GM12892 (cell line): ENCODE measurements at regions not wholly inside any gene's neighbourhood (a gene's known extent, or its start where the extent isn't known, plus 50 kb on each side); places are given as distances from the start of the nearest gene placed in this dataset.

Source experiments
- DNase-seq: peaks from one replicate; pipeline ENCODE4 v3.0.0; 2011; ENCODE audit not compliant: insufficient read length
- FAIRE-seq: peaks from 2 replicates; lab custom pipeline; 2011; peaks lifted over from hg19 to GRCh38; lab: Jason Lieb, UNC
- POLR2A ChIP-seq: IDR thresholded peaks from 2 replicates; pipeline ENCODE4 v1.6.1; 2011; ENCODE audit warnings: low read depth, low read length, control low read depth
- POLR2AphosphoS5 ChIP-seq: IDR thresholded peaks from 2 replicates; pipeline ENCODE4 v1.6.1; 2011; ENCODE audit warnings: low read depth, low read length, control low read depth
- TAF1 ChIP-seq: IDR thresholded peaks from 2 replicates; pipeline ENCODE4 v1.6.1; 2011; ENCODE audit warnings: low read depth, mild to moderate bottlenecking, control low read depth, low read length, borderline replicate concordance

DNA sequence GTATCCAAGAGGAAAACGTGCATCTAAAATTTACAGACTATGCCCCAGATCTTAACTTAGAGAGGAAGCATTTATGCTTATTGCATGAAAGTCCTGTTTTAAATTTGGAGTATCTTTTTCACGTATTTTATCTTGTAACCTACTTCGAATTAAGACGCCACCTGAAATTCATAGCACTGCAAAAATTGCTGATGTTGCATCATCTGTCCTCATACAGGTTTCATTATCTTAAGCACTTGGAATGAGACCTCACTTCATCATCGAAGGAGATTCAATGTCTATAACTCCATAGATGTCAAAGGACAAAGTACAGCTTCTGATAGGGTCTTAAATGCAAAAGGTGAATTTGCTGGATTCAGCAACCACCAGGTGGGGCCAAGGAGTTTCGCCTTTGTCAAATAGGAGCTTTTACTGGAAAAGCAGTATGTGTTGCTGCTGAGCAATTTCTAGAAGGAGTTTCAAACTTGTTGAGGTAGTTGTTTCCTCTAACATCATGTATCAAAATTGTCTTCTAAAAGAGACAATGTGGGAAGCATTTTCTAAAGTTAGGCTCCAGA, 106.4 kb upstream of the CCDC85A start:
- TF ChIP-seq POLR2A, result no peak
- no peak for TF ChIP-seq POLR2AphosphoS5
- TF ChIP-seq TAF1, result no peak
- DNase-seq (no peak), FAIRE-seq (no peak)

DNA sequence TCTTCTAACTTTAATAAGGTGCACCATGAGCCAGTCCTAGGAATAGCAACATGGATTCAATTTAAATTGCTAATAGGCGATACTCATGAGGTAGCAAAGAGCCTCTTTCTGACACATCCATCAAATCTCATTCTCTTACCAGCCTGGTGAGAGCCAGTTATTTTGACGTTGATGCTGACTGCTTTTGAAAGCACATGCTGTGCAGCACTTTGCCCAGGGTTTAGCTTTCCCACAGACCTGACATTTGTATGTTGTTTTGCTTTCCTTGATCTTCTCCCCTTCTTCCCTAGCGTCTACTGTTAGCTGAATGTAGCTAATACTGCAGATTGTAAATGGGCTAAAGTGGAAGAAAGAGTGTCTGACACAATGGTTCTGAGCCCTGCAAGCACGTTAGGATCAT, 101.1 kb upstream of the CCDC85A start:
- TF ChIP-seq TAF1 (no peak), POLR2AphosphoS5 (no peak), POLR2A (no peak)
- FAIRE-seq (no peak), DNase-seq (no peak)

DNA sequence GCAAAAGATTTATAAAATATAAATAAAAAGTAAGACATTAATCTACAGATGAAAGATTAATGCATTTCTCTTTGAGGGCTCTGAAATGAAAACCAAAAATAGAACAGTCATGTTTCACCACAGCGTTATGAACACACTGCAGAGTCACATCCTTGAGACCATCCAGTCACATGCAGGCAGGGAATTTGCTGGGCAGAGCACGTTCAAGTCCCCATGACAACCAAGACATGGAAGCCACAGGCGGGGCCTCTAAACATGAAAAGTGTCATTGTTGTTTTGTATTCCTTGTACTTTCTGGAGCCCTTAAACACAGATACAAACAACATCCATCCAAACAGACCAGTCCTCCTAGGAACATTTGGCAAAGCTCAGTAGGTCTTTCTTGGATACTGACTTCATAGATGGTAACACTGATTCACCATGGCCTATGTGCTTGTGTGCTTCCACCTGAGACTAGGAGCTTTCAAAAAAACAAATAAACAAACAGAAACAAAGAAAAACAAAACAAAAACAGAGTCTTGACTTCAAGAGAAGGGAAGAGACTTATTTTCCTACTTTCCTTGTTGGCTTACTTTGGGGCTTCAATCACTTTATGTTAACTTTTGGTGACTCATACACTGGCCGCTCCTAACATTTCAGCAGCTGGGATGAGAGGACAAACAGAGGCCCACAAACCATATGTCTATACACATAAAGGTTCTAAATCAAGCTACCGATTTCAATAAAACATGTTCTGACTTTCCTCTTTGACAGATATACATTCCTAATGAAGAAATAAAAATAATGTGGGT, 99.5 kb upstream of the CCDC85A start:
- no peak for FAIRE-seq
- TF ChIP-seq POLR2AphosphoS5, result no peak
- TF ChIP-seq POLR2A, result no peak
- TF ChIP-seq TAF1, result no peak
- no peak for DNase-seq

DNA sequence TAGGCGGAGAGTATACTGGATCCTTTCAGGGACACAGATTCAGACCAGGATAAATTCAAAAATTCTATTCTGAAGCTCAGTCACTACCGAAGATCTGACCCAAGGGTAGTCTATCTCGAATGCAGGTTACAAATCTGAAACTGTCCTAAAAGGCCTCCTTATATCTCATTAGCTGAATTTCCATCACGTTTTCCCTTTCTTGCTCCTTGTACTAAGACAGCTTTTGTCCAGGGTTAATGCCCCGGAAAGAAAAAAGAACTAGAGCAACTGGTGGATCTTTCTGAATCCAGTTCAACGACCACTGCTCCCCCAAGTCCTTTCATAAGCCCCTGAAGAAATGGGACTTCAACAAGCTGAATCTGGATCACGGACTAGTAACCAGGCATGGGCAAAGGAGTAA, 97.5 kb upstream of the CCDC85A start:
- TF ChIP-seq POLR2A (no peak), TAF1 (no peak), POLR2AphosphoS5 (no peak)
- DNase-seq, result no peak
- no peak for FAIRE-seq

DNA sequence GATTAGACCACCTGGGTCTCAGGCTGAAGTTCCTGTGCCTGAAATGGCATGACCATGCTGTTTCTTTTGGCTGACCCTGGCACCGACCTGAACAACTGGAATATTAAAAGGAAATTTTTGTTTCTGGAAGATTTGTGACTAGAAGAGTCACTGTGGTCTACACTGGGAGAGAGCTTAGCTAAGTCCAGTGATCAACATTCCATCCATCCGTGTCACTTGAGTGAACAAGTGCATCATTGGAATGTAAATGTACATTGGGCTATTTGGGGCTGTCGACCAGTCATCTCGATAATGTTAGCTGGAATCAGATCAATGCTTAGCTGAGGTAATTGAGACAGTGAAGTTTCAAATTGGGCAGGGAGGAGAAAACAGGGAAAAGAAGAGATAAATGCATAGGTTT, 95.4 kb upstream of the CCDC85A start:
- TF ChIP-seq POLR2A (no peak), TAF1 (no peak), POLR2AphosphoS5 (no peak)
- no peak for FAIRE-seq
- DNase-seq, result no peak

DNA sequence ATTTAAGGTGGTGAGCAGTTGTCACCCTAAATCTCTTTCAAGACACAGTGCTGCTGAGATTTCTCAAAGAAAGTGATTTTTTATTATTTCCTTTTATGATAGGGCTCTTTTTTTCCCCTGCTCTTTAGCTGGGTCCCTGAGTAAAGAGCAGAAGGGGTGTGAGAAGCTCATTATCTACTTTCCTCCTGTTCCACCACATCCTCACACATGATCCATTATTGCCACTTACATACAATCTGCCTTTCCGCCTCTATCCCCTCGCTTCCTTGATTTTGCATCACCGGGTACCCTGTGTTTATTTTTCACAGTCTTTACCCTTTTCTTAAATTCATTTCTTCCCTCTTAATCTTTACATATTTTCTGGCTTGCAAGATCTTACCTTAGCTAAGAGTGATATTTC, 93.9 kb upstream of the CCDC85A start:
- no peak for FAIRE-seq
- TF ChIP-seq POLR2AphosphoS5 (no peak), POLR2A (no peak), TAF1 (no peak)
- DNase-seq, result no peak

DNA sequence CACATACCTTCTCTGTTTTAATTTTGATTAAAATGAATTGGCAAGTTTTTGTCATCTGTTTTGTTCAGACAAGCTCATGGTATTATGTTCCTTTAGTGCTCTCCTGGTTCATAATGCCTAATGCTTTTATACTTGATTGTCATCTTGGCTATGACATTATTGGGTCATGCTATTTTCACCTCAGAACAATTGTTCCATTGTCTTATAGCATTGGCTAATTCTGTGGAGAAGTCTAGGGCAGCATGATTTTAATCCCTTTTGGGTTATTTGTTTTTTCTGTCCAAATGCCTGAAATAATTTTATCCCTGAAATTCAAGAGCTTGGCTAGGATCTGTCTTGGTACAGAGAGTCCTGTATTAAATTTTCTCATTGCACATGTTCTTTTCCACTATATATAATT, 83.8 kb upstream of the CCDC85A start:
- FAIRE-seq (no peak), DNase-seq (no peak)
- TF ChIP-seq POLR2AphosphoS5, result no peak
- TF ChIP-seq TAF1, result no peak
- no peak for TF ChIP-seq POLR2A

DNA sequence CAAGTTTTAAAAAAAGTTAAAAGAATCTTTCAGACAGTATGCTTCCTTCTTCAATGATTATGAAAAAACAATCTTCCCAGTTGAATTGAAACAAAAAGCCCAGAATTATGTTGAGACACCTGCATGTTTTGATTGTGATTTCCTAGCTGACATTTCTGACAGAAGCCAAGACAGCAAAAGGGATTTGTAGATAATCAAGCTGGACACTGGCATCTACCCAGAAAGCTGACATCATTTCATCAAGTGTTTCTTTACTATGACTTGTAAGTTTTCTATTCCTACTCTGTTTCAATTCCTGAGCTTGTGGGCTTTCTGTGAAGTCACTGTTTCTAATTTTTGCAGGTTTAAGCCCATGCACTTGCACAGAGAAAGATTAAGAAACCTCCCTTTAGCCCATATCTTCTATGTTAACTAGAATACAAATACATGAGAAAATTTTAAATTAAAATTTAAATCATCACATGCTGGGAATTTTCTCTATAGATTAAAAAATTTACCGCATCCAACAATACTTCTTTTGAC, 82.9 kb upstream of the CCDC85A start:
- DNase-seq (no peak), FAIRE-seq (no peak)
- TF ChIP-seq POLR2AphosphoS5 (no peak), POLR2A (no peak), TAF1 (no peak)

DNA sequence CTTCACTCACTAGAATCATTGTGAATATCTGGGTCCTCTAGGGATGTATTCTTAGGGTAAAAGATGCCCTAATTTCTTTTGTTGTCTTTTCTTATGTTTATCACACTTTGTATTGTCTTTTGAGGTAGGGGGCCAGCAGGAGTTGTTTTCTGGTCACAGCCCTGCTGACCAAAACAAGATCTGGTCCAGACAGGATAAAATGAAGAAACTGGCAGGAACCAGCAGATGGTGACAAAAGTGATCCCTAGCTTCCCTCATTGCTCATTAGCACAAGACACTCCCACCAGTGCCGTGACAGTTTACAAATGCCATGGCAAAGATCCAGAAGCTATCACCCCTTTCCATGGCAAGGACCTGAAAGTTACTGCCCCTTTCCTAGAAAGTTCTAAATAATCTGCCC, 81.7 kb upstream of the CCDC85A start:
- TF ChIP-seq POLR2AphosphoS5 (no peak), TAF1 (no peak), POLR2A (no peak)
- no peak for DNase-seq
- FAIRE-seq, result no peak

DNA sequence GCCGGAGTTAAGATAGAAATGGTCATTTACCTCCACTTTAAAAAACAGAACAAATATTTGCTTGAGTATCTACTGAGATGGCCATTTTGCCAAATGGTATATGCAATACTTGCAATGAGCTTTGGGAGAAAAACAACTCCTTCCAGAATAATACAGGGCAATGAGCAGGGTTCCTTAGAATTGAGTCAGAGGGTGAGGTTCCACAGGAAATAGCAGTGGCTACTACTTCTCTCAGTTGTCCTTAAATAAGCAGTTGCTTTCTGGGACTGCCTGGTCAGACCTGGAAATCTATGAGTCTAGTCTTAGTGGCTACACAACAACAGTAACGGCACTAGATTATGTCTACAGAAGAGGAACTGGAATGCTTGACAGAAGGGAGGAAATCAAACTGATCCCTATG, 80.9 kb upstream of the CCDC85A start:
- DNase-seq, result no peak
- FAIRE-seq, result no peak
- TF ChIP-seq POLR2AphosphoS5 (no peak), TAF1 (no peak), POLR2A (no peak)

DNA sequence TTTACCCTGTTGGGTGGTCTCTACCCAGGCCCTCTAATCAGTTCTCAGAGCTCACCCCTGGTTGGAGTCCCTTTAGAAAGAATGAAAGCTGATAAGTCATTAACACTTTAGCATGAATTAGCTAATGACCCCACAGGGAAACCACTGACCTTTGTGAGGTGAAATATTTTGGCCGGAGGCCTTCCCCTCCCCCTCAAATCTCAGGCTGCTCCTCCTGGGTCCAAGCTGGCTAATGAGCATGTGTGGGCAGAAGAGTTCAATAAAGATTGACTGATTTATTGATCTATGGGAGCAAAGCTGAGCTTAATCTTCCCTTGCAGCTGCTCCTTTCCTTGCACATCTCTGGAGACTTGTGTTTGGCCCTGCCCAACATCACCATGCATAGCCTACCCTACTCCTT, 78.8 kb upstream of the CCDC85A start:
- TF ChIP-seq TAF1 (no peak), POLR2A (no peak), POLR2AphosphoS5 (no peak)
- DNase-seq, result no peak
- no peak for FAIRE-seq

DNA sequence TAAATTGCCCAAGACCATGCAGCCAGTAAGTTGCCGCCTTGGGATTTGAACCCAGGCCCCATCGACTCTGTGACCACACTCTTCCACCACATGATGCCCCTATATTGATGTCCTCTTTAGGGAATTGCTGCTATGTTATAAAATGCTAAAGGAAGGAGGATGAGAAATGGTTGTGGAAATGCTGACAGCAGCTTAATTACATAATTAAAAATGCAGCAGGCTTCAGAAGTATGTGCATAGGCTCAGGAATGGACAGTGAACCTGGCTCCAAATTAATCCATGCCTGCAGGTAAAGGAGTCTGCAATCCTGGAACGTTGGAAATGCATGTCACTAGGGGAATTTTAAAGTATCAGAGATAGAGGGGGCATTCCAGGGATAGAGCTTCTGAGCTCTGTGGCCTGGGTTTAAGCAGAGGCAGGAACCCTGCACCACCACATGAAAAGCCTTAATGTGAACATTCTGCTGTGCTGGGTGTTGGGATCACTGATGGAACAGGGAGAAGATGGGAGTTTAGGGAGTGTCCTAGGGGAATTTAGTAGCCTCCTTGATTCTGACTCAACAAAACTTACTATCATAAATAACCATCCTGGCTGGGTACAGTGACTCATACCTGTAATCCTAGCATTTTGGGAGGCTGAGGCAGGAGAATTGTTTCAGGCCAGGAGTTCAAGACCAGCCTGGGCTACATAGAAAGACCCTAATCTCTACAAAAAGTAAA, 76.1 kb upstream of the CCDC85A start:
- no peak for TF ChIP-seq POLR2A
- TF ChIP-seq TAF1, result no peak
- no peak for TF ChIP-seq POLR2AphosphoS5
- FAIRE-seq, result no peak
- no peak for DNase-seq
